HG03025 (cell line): ENCODE measurements at regions not wholly inside any gene's neighbourhood (a gene's known extent, or its start where the extent isn't known, plus 50 kb on each side); places are given as distances from the start of the nearest gene placed in this dataset.

ENCODE experiments used
- ATAC-seq: cut with Tn5 transposase; IDR thresholded peaks from one replicate; pipeline ENCODE4 v1.9.1; 2021; ENCODE audit warnings: mild to moderate bottlenecking, moderate library complexity; ENCODE audit not compliant: unreplicated experiment, low FRiP score

DNA sequence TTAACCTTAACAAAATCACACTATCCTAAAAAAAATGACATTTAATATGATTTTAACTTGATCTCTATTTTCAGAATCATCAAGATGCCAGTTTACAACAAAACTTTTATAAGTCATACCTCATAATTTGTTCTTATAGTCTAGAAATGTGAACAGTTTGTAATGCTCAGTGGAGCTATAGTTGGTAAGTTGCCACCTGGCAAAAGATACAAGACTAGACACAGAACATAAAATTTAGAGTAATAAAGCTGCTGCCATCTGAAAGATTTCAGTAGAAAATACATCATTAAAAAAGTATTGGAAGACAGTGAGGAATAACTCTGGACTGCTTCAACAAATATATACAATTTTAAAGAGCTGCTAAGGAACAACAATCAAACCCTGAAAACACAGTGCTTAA, 233.8 kb downstream of the GABRG2 start:
- ATAC-seq: no peak

DNA sequence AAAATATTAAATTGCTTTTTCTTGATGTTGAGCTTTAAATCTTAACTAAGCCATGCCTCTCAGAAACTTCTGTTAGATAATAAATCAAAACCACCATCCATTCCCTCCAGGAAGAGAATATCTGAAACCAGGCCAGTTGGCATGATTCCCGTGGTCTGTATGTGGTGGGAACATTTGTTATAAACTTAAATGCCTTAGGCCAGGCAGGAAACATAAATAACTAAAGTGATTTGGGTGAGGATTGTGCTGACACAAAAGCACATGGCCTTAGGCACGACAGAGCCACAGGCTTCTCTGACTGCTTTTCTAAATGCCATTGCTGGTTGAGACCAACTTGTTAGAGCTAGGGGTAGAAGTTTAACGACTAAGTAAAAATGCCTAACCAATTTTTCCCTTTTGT, 255.9 kb downstream of the GABRG2 start:
- ATAC-seq: no peak

DNA sequence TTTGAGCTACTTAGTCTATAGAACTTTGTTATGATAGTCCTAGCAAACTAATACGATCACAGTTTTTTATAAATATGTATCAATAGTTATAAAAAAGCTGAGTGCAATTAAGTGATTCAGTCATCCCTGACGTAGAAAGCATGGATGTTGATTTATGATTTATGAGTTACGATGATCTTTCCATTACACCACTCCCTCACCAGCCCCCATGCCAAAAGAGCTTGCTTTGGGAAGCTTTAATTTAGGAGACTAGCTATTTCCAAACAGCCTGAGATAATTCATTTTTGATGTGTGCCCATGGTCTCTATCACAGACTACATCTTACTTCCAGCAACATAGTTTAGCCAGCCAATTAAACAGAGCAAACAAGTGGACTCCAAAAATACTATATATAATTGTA, 256.8 kb downstream of the GABRG2 start:
- ATAC-seq: no peak

DNA sequence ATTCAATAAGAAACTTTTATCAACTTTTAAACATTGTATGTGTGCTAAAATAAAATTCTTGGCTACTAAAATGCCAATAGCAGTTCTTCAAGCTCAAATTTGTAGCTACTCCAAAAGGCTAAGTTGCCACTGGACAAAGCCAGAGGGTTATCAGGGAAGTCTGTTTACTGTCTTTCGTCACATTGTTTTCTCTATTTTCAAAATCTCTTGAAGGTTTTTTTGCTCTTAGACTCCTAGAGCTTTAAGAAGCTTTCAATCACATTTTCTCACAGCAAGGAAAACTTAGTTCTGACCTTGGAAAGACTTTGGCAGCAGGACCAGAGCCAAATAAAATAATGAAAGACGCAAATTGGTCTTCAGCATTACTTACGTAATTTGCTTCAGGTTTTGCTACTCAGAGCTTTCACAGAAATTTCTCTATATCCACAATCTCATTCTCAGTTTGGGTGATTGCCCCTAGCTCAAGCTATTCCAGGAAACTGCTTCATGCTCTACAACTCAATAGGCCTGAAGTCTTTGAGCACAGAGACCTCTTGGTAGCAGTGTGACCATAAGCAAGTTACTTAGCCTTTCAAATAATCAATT, 257.7 kb downstream of the GABRG2 start:
- no peak for ATAC-seq

DNA sequence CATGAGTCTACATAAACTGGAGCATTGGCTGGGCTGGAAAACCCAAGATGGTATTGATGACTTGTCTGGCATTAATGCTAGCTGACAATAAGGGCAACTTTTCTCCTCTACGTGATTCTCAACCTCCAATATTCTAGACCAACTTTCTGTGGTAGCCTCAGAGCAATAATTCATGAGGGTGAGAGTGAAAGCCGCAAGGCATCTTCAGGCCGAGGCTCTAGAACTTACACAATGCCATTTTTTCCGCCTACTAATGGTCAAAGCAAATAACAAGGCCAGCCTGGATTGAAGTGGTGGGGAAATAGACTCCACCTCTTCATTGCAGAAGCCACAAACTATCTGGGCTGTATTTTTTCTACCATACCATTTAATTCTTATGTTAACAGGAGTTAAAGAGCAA, 267.4 kb downstream of the GABRG2 start:
- ATAC-seq: no peak

DNA sequence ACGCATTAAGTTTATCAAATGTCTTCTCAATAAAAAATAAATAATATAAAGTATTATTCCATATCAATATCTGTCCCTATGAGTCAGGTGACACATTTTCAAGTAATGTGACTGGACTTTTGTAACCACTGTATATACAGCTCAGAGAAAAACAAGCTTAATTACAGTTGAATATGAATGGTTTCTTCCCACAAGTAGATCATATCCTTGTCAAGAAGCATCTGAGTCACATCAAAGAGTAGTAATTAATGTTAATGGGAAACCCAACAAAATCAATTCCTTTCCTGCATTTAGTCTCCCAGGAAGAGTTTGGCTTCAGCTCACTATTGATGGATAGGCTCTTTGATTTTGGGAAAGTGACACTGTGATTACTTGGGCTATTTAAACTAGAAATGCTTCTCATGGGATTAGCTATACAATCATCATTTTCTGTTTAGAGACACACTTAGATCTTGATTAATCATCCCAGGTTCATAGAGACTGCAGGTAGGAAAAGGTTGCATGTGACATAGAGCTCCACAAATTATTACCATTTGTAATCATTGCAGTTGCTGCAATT, 292.9 kb downstream of the GABRG2 start:
- no peak for ATAC-seq

DNA sequence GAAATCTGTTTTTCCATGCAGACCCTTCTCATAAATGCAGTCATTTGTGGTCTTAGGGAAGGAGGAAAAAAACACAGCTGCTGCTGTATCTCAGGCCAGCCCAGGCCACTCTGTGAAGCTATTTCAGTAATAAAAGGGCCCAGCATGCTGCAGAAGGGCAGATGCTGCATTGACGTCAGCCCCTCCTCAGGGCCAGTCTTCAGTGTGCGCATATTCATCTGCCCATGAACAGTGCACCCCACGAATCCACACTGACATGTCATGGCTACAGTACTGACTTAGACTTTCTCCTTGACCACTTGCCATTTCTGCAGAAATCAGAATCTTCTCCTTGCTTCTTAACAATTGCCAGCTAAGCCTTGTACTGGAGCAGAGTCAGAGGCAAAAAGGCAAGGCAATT, 304.7 kb downstream of the GABRG2 start:
- ATAC-seq: no peak

DNA sequence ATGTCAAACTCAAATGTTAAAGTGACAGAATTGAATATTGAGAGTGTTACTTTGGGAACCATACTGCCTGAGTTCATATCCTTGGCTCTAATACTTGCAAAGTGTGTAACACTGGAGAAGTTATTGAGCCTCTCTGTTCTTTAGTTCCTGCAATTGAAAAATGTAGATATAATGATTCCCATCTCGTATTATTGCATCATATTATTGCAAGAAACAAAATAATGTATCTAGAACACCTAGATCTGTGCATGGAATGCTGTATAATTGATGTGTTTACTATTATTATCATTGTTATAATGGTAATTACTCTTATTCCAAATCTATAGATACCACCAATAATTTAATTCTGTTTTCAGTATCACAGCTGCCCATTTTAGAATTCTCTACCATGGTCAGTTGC, 310.3 kb downstream of the GABRG2 start:
- ATAC-seq: no peak

DNA sequence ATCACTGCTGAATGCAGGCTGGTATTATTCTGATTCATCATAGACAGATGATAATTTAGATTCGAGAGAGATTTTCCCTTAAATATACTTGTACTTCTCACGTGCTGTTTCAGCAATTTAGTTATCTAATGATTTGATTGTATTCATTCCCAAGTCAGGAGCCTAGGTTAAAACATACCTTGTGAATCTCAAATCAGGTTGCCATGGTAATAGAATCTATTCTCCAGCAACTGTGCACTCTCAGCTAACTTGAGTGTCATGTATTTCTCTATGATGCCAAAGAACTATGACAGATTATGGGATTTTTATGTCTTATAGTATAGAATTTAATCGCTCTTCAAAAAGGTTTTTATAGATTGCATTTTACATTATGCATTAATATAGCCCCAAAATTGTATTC, 315.3 kb downstream of the GABRG2 start:
- ATAC-seq: no peak

DNA sequence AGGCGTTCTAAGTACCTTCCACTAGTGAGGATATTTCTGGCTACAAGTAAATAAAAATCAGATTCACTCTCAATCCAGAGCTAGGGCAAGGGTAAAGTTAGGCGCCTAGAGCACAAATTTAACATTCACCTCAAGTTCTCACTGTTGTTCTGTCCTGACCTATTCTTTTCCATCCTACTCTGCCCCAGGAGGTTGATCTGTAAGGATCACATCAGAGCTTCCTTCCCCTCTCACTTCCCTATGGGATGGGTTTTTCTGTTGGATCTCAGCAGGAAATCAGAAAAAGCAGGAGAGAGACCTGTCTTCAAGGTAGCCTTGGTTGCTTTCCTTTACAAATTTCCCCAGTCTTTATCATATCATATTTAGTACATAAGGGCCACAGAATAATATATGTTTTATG, 316.7 kb downstream of the GABRG2 start:
- ATAC-seq: no peak

DNA sequence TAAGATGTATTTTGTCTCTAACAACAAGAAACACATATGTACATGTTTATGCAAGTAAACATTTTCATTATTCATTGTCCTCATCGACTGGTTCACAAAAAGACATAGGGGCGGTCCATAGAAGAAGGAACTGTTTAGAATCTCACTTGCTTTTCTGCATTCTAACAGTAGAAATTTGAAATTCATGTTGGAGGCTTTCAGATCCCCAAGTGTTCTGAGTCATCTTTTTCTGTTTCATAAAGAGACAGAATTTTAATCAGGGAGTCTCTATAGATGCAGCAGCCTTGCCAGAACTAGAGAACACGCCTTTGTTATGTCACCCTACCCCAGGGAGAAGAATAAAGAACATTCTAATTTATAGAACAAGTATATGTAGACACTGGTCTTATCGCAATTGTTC, 324.3 kb downstream of the GABRG2 start:
- ATAC-seq: no peak

DNA sequence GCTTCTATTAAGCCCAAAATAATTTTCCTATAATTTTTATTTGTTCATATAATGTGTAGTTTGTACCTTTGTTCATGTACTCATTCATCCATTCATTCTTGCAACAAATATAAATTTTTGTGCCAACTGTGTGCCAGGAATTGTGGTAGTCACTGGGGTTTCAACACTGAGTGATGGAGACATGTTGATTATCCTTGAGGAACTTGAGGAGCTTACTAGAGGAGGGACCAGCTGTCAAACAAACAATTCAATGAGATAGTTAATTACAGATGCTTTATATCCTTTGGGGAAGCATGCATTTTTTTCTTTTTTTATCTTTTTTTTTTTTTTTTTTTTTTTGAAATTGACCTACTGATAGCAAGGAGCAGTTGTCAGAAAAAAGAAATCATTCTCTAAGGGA, 324.8 kb downstream of the GABRG2 start:
- no peak for ATAC-seq

DNA sequence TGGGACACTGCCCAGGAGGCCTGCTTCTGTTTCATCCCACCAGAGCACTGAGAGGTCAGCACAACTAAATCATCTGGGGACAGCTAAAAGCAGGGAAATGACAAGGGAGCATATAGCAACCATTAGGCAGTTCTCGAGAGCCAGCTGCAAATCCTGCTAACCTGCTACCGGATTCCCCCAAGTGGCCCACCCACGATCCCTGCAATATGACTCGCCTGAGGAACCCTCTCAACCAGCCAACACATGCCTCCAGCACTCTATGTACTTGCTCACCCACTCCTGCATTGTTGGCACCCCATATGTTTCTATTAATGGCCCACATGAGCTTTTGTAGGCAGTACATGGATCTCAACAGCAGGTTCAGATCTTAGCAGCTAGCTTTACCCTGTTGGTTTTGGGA, 326.0 kb downstream of the GABRG2 start:
- no peak for ATAC-seq

DNA sequence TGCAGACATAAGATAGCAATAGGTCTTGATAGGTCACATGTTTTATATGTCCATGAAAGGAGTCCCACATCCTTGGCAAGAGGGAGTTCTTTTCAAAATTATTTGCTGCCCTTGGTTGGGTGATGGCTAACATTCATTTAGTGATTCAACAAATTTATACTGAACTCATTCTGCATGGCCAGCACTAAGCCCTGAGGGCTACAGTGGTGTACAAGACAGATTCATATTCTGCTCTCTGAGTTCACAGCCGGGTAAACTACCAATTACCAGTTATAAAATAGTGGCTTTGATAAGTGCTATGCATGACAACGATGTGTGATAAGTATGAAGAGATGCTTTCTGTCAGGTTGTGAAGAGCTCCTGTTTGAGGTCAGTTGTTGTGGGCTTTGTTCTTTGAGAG, 340.0 kb downstream of the GABRG2 start:
- no peak for ATAC-seq

DNA sequence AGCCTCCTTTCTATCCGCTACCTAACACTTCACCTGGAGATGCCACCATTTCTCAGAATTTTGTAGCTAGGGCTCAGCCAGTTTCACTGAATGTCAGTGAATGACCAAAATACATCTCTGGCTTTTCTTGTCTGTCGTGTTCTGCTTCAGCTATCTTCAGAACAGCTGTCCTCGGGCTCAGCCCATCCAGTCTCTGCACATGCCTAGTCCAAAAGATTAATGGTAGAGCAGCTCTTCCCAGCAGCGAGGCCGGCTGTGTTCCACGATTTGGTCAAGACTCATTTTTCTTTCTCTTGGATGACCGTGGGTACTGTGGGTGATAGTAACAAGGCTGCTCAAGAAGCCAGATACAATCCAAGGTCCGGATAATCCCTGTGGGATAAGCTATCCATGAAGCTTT, 342.8 kb downstream of the GABRG2 start:
- no peak for ATAC-seq

DNA sequence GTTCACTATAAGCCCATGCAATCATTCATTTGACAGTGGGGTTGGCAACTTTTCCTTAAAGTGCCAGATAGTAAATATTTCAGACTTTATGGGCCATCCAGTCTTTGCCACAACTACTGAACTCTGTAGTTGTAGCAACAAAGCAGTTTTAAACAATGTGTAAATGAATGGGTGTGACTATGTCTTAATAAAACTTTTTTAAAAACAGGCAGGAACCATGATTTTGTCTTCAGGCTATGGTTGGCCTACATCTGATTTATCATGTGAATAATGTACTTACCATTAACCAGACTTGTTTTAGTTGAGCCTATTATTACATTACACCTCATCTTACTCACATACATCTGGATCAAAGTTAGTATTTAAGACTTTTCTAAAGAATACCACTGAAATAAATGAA, 361.6 kb downstream of the GABRG2 start:
- ATAC-seq: no peak

DNA sequence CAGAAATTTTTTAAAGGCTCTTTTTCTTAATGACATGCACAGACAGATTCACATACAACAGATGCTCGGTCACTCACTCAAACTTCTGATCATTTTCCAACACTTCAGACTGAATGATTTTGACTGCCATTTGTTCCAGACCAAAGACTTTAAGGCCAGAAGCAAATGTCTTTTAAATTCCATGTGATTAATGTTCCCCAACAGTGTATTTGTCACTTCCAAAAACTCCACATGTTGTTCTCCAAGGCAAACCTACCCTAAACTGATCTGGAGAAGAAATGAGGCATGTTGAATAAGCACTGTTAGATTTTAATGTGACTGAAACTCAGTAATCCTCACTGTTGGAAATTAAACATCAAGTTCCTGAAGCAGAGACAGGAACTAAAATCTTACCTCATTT, 366.7 kb downstream of the GABRG2 start:
- no peak for ATAC-seq

DNA sequence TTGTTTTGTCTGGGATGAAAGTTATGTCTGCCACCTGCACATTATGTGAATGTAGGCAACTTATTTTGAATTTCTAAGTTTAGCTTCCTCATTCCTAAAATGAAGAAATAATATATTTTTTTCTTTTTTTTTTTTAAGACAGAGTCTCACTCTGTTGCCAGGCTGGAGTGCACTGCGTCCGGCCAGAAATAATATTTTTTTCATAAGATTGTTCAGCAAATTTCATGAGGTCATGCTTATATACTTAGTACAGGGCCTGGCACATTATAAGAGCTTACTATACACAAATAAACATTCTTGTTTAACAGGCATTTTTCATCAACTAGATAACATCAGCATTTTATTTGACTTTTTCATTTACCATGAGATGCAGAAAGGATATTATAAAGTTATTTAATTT, 368.5 kb downstream of the GABRG2 start:
- no peak for ATAC-seq

DNA sequence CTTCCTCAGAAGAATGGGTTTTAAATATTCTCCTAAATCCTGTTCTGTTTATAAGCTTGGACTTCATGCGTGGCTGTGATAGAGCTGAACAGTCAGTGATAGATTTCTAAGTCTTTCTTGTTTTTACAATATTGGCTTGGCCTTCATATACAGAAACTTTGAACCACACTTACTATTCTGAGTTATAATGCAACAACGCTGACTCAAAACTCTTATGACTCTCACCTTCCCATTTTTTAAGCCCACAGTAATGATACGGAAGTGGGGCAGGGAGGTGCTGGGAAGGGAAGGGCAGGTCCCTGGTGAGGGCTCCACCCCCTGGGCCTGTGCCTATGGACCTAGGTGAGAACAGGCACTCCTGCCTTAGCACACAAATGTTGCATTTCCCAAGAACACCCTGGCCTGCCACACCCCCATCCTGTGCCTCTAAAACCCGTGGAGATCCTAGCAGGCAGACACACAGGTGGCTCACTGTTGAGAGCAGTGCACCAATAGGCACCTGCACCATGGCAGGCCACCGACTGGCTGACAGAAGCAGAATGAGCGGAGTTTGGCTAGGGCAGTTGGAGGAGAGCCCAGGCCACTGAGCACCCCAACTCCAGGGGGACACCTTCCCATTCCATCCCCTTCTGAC, 376.7 kb downstream of the GABRG2 start:
- ATAC-seq: no peak

DNA sequence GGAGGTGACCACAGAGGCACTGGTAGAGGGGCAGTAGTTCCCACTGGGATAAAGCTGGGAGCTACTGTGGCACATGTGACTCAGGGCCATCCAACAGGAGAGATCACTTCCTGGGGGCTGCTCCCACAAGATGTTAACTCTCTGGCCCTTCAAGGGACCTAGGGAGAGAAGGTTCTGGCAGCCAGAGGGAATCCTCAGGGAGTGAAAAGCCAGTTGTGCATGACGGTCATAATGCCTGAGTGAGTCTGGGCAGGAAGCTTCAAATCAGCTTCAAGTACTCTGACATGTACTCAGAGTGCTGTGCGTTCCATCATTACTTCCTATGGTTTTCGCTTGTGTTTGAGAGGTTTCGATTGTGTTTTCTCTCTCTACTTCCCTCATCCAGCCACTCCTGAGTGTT, 388.5 kb downstream of the GABRG2 start:
- ATAC-seq: no peak

DNA sequence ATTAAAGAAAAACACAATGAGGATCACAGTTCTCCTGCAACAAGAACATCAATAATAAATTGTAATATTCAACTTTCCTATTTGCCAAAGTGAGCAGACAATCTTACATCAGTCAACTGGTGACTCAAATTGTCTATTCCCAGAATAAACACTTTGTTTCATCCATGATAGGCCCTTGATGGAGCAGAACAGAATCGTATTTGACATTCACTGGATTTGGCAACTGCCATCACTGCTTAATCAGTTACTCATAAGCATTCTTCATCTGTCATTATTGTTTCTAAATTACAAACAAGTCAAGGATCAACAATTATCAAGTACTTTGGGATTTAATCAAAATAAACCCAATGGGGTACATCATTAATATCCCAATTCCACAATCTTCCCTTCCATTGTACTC, 398.4 kb downstream of the GABRG2 start:
- no peak for ATAC-seq

DNA sequence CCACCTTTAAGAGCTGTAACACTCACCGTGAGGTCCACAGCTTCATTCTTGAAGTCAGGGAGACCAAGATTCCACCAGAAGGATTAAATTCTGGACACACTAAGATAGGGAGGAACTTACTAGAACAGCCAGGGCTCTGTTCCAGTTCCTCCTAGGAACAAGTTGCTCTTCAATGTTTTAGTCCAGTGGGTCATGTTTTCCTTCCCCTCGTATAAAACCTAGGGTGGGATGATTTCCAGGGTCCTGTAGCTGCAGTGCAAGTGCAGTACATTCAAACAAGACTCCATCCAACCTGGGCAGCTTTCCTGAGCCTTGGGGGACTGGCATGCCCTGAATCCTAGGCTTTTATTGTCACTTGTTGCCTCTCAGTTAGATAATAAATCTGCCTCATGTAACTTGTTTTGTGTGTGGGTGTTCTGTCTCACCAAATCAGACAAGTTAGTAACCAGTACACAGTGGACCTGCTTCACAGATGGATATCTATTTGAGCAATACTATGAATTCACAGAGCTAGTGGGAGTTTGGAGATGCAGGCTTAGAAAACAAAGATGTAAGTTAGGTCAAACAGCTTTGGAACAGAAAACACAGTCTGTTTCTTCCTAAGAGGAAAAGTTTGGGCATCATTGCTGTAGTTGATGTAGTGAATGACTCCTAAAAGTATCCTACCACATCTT, 405.6 kb downstream of the GABRG2 start:
- ATAC-seq: no peak
